Hematopoietic multipotent progenitor cell (in vitro differentiated cells): ENCODE measurements at regions not wholly inside any gene's neighbourhood (a gene's known extent, or its start where the extent isn't known, plus 50 kb on each side); places are given as distances from the start of the nearest gene placed in this dataset.
"Not testable (repeated sequence)": the region's sequence is repeated elsewhere in the genome, so short reads cannot be mapped to it uniquely, and the experiment has no call there.

ENCODE experiments used
- DNase-seq, 3 donors: peaks; one replicate each; pipeline ENCODE4 v3.0.0-alpha.2; 2011 to 2015; ENCODE audit warnings: low read depth in 2 of 3, low spot score in 2 of 3

GRCh38 chr7:35968140-35968940 lies 167.5 kb downstream of the SEPTIN7 start:
- DNase-seq: no peak

GRCh38 chr7:35969066-35969465 lies 168.2 kb downstream of the SEPTIN7 start:
- no peak for DNase-seq

DNA sequence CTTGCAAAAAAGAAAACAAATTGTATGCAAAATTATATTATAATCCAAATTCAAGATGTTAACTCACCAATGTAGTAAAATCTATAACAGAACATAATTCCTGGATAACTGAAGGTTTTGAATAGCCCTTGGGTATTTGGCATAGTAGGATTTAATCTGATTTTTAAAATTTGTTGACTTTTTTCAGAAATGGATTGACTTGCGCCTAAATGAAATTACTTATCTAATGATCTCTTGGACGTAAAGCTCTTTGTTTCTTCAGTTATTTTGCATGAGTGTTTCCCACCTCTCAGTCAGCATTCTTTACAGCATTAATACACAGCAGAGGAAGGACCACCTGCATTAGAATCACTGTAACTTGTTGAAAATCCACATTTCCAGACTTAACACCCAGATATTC lies 169.6 kb downstream of the SEPTIN7 start:
- DNase-seq: no peak

GRCh38 chr7:35971133-35971891 lies 170.5 kb downstream of the SEPTIN7 start:
- DNase-seq: peak in 1 of 3 donors; percentile 29

DNA sequence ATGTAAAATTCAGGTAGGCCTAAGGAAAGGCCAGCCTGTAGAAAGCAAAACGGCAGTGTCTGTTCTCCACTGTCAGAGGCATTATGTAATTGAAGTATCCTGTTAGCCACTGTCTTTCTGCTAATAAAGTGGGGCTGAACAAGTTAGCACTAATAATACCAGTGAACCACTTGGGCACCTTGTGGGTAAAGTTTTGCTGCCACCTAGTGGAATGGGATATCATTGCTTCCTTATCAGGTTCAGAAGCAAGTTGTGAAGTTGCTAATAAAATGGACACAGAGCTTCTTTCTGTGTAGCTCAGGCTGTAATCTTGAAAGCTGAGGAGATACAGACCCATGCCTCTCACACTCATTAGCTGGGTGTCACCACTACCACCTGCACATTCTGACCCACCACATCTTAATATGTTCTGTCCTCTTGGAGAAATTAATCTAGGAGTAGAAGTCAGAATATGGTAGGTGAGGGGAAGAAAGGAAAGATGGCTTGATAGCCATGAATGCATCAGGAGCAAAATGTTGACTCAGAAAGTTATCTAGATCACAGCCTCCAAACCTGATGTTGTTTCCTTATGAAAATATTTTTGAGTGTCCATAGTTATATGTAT lies 175.1 kb downstream of the SEPTIN7 start:
- DNase-seq: peak; percentile 37 to 87 (median 73)

GRCh38 chr7:35978816-35979640 lies 174.0 kb upstream of the EEPD1 start:
- DNase-seq: not testable (repeated sequence)

DNA sequence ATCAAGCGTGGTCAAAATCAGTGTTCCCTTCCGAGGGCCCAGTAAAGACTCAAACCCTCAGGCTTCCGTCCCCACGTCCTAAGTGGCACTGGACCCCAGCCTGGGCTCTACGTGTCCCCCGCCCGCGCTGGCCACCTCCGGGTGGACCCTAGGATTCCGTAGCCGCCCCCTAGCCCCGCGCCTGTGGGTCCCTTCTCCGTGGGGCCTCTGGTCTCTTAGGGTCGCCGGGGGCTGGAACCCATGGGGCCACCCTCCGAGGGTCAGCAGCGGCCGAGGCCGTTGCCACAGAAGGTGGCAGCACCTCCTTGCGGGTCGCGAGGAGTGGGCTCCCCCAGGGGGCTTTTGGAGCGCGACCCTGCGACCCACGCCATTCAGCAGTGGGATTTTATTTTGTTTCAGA lies 170.5 kb upstream of the EEPD1 start:
- no peak for DNase-seq

GRCh38 chr7:35983626-35984025 lies 169.4 kb upstream of the EEPD1 start:
- DNase-seq: no peak

- peak; percentile 49 to 85 (median 74) for DNase-seq
Measured at GRCh38 chr7:35985126-35985754, 167.8 kb upstream of the EEPD1 start.

- no peak for DNase-seq
Measured at GRCh38 chr7:35987016-35987415, 166.0 kb upstream of the EEPD1 start.

DNA sequence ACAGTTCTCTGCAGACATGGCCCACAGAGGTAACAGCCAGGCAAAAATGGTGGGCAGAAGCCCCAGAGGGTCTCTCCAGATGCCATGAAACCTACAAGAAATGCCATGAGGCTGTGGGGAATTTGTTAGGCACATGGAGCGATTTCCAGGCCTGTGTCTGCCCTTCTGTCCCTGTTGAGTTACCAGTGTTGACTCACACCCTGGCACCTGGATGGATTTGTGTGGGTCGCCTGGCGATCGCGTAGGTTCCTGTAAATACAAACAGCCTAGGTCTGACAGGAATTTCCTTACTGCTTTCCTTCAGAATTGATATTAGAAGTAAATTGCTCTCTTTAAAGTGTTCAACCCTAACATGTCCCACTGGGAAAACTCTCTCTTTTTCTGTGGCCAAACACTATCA lies 164.9 kb upstream of the EEPD1 start:
- no peak for DNase-seq

DNA sequence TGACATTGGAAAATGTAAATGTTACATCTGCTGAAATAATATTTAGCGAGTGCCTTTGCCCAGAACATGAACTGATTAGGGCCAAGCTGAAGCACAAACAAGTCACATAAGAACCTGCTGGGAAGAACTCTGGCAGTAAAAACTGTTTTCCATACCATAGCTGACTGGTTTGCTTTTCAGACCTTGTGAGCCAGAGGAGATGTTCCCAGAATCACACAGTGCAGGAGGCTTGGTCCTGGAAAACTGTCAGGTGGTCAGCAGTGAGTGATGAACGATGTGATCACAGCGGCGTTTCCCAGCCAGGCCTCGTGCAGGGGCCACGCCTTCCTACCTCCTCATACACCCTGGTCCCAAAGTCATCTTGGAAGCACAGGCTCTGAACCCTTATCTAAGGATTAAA lies 164.2 kb upstream of the EEPD1 start:
- no peak for DNase-seq

- no peak for DNase-seq
Measured at GRCh38 chr7:35991511-35992232, 161.4 kb upstream of the EEPD1 start.

DNA sequence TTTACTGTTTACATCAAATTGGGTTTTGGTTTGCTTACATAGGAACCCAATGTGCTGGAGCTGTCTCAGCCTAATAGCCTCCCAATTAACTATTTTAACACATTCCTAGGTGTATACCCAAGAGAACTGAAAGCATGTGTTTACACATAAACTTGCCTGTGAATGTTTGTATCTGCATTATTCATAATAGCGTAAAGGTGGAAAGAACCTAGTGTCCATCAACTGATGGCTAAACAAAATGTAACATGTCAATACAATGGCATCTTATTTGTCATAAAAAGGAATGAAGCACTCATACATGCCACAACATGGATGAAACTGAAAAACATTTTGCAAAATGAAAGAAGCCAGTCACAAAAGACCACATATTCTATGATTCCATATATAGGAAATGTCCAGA lies 160.6 kb upstream of the EEPD1 start:
- DNase-seq: no peak

DNA sequence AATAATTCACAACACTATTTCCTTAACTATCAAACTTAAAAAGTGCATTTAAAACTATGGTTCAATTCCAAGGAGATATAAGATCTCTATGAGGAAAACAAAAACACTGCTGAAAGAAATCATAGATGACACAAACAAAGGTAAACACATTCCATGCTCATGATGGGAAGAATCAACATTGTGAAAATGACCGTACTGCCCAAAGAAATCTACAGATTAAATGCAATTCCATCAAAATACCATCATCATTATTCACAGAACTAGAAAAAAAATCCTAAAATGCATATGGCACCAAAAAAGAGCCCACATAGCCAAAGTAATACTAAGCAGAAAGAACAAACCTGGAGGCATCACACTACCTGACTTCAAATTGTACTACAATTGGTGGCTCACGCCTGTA lies 159.9 kb upstream of the EEPD1 start:
- no peak for DNase-seq

GRCh38 chr7:35993676-35994606 lies 159.1 kb upstream of the EEPD1 start:
- no peak for DNase-seq

- DNase-seq: no peak
Measured at GRCh38 chr7:35995334-35995733, 157.7 kb upstream of the EEPD1 start.

- DNase-seq: no peak
Measured at GRCh38 chr7:35998481-35998880, 154.6 kb upstream of the EEPD1 start.

DNA sequence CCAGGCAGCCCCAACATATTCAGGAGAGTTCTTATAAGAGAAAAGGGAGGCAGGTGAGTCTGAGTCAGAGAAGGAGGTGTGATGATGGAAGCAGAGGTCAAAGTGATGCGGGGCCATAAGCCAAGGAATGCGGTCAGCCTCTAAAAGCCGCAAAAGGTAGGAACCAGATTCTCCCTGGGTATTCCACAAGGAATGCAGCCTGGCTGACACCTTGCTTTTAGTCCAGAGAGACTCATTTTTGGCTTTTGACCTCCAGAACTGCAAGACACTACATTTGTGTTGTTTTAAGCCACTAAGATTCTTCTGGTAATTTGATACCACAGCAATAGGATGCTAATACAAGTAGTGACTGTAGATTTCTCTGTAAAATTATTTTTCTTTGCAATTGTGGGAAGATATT lies 151.5 kb upstream of the EEPD1 start:
- DNase-seq: no peak
